Testis (tissue), 2 donors: ENCODE measurements at regions not wholly inside any gene's neighbourhood (a gene's known extent, or its start where the extent isn't known, plus 50 kb on each side); places are given as distances from the start of the nearest gene placed in this dataset.

Experiments
- DNase-seq: peaks from one replicate; pipeline ENCODE4 v3.0.0-alpha.2; 2019
- H3K27ac ChIP-seq, 2 donors: fragments of 200-600 bp; sonication (generic); one replicate each; pipeline ENCODE4 v1.5.1; 2019
- H3K27me3 ChIP-seq: fragments of 200-600 bp; sonication (generic); one replicate; pipeline ENCODE4 v1.5.1; 2019
- H3K36me3 ChIP-seq: fragments of 200-600 bp; sonication (generic); one replicate; pipeline ENCODE4 v1.5.1; 2017; ENCODE audit warnings: low read depth; ENCODE audit errors: missing control alignments
- H3K4me1 ChIP-seq: fragments of 200-600 bp; sonication (generic); one replicate; pipeline ENCODE4 v1.5.1; 2019
- H3K4me3 ChIP-seq, 2 donors: fragments of 200-600 bp; sonication (generic); one replicate each; pipeline ENCODE4 v1.5.1; 2017 to 2019
- H3K9me3 ChIP-seq: fragments of 200-600 bp; sonication (generic); one replicate; pipeline ENCODE4 v1.5.1; 2017
- POLR2A ChIP-seq: fragments of 450-650 bp; IDR thresholded peaks from one replicate; pipeline ENCODE4 v1.6.1; 2017; ENCODE audit warnings: antibody characterized with exemption, mild to moderate bottlenecking, moderate library complexity
- WGBS, 2 donors: methylation state at CpG; one replicate each; pipeline ENCODE4 v1.1.5; 2018; 5-methylcytosine and 5-hydroxymethylcytosine counted together
- intact Hi-C: fragments of 100-400 bp; cut with DNase I; formaldehyde crosslinking; loops from one replicate; pipeline ENCODE4 v1.15.1; 2023; ENCODE audit warnings: low total_unique reads
- TF ChIP-seq, protein P1 (sequence below), 3 experiments: fragments of 450-650 bp in 2 of 3; fragments of 200-600 bp in 1 of 3; sonication (generic) in 1 of 3; IDR thresholded peaks; one replicate each; pipeline ENCODE4 v1.5.1; 2016 to 2019; ENCODE audit warnings: antibody characterized with exemption in 3 of 3, mild to moderate bottlenecking in 2 of 3, moderate library complexity in 1 of 3

GRCh38 chr10:106410331-106410730 is 754.2 kb downstream of the SORCS1 start:
- Histone ChIP-seq H3K27ac (no peak overlapping the region), H3K36me3 (no peaks in the 10 kb centered on the region), H3K27me3 (no peaks in the 10 kb centered on the region), H3K4me3 (no peak overlapping the region), H3K4me1 (no peaks in the 10 kb centered on the region), H3K9me3 (no peaks in the 10 kb centered on the region)
- intact Hi-C loops, result no loop called here
- TF ChIP-seq, protein P1, sequence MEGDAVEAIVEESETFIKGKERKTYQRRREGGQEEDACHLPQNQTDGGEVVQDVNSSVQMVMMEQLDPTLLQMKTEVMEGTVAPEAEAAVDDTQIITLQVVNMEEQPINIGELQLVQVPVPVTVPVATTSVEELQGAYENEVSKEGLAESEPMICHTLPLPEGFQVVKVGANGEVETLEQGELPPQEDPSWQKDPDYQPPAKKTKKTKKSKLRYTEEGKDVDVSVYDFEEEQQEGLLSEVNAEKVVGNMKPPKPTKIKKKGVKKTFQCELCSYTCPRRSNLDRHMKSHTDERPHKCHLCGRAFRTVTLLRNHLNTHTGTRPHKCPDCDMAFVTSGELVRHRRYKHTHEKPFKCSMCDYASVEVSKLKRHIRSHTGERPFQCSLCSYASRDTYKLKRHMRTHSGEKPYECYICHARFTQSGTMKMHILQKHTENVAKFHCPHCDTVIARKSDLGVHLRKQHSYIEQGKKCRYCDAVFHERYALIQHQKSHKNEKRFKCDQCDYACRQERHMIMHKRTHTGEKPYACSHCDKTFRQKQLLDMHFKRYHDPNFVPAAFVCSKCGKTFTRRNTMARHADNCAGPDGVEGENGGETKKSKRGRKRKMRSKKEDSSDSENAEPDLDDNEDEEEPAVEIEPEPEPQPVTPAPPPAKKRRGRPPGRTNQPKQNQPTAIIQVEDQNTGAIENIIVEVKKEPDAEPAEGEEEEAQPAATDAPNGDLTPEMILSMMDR (IDR thresholded peaks at IDR 0.05), result no peak
- TF ChIP-seq POLR2A, result no peak
- 64 to 68% methylated on average over 1 of the region's 1 CpG for WGBS, 2 donors
- DNase-seq, result no peak

GRCh38 chr10:106405141-106405540 is 759.4 kb downstream of the SORCS1 start:
- 66 to 72% methylated on average over 4 of the region's 4 CpGs for WGBS, 2 donors
- DNase-seq, result no peak
- H3K36me3 ChIP-seq, result no peaks in the 10 kb centered on the region
- intact Hi-C loops, result no loop called here
- no peak for TF ChIP-seq POLR2A
- TF ChIP-seq, protein P1 (IDR thresholded peaks at IDR 0.05), result no peak
- no peaks in the 10 kb centered on the region for H3K27me3 ChIP-seq
- no peak overlapping the region for H3K4me3 ChIP-seq
- no peaks in the 10 kb centered on the region for H3K9me3 ChIP-seq
- H3K27ac ChIP-seq, result no peak overlapping the region
- H3K4me1 ChIP-seq, result no peaks in the 10 kb centered on the region

DNA sequence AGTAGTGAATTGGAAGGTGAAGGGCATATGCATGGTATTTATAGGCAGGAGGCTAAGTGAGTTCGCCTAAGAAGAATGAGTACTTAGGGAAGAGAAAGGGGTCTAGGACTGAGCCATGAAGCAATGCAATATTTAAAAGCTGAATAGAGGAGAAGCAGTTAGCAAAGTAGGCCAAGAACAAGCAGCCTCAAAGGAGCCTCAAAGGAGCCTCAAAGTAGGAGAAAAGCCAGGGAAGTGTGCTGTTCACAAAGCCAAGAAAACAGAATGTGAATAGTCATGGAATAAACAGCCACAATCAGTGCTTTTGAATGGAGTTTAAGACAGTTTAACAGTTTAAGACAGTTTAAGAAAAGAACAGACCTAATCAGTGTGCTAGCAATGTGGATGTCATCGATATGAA is 762.0 kb downstream of the SORCS1 start:
- 72 to 76% methylated on average over 2 of the region's 2 CpGs for WGBS, 2 donors
- H3K27ac ChIP-seq, result no peak overlapping the region
- H3K36me3 ChIP-seq, result no peaks in the 10 kb centered on the region
- H3K27me3 ChIP-seq, result no peaks in the 10 kb centered on the region
- no peaks in the 10 kb centered on the region for H3K4me1 ChIP-seq
- no peak overlapping the region for H3K4me3 ChIP-seq
- intact Hi-C loops, result no loop called here
- no peaks in the 10 kb centered on the region for H3K9me3 ChIP-seq
- no peak for DNase-seq
- TF ChIP-seq POLR2A, result no peak
- TF ChIP-seq, protein P1 (IDR thresholded peaks at IDR 0.05), result no peak

DNA sequence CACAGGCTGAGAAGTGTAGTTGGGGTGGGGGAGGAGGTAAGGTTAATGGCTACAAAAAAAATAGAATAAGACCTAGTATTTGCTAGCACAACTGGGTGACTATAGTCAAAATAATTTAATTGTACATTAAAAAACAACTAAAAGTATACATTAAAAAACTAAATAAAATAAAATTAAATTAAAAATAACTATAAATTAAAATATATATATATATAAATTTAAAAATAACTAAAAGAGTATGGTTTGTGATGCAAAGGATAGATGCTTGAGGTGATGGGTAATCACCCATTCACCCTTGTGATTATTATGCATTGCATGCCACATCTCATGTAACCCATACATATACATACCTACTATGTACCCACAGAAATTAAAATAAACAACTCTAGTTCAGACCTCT is 762.5 kb downstream of the SORCS1 start:
- no peaks in the 10 kb centered on the region for H3K4me1 ChIP-seq
- TF ChIP-seq, protein P1 (IDR thresholded peaks at IDR 0.05), result no peak
- no peak for TF ChIP-seq POLR2A
- DNase-seq, result no peak
- no peak overlapping the region for H3K4me3 ChIP-seq
- H3K36me3 ChIP-seq, result no peaks in the 10 kb centered on the region
- H3K27me3 ChIP-seq, result no peaks in the 10 kb centered on the region
- no peak overlapping the region for H3K27ac ChIP-seq
- H3K9me3 ChIP-seq, result no peaks in the 10 kb centered on the region
- intact Hi-C loops, result no loop called here

DNA sequence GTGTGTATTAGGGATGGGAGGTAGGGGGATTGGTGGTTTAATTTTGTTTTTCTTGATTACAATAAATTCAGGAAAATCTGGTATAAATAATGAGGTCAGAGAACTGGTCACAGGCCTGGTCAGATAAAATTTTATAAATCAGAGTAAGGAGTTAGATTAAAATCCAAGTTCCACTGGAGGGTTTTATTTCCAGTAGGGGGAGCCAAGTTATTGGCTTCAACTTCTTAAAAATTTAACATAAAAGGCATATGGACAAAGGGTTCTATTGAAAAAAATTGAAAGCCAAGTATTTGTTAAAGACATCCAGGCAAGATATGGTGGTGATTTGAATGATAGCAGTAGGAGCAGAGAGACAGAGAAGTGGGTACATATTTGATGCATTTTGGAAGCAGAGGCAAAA is 763.3 kb downstream of the SORCS1 start:
- Histone ChIP-seq H3K27me3 (no peaks in the 10 kb centered on the region), H3K4me1 (no peaks in the 10 kb centered on the region), H3K36me3 (no peaks in the 10 kb centered on the region), H3K9me3 (no peaks in the 10 kb centered on the region), H3K4me3 (no peak overlapping the region), H3K27ac (no peak overlapping the region)
- intact Hi-C loops, result no loop called here
- DNase-seq, result no peak
- TF ChIP-seq, protein P1 (IDR thresholded peaks at IDR 0.05), result peak in 1 of 3 experiments; percentile 30
- no peak for TF ChIP-seq POLR2A
